GM19395 (cell line): ENCODE measurements at regions not wholly inside any gene's neighbourhood (a gene's known extent, or its start where the extent isn't known, plus 50 kb on each side); places are given as distances from the start of the nearest gene placed in this dataset.
A peak's percentile ranks its signal among the peaks of the same experiment; 100 is the strongest.

Source experiments
- ATAC-seq: cut with Tn5 transposase; IDR thresholded peaks from one replicate; pipeline ENCODE4 v1.9.1; 2021; ENCODE audit warnings: mild to moderate bottlenecking, moderate library complexity; ENCODE audit not compliant: unreplicated experiment

- no peak for ATAC-seq
Measured at GRCh38 chr9:105912157-105912862, 218.0 kb downstream of the TMEM38B start.

GRCh38 chr9:105912863-105913516 is 218.6 kb downstream of the TMEM38B start:
- no peak for ATAC-seq

GRCh38 chr9:105921057-105921726 is 226.9 kb downstream of the TMEM38B start:
- ATAC-seq = no peak

DNA sequence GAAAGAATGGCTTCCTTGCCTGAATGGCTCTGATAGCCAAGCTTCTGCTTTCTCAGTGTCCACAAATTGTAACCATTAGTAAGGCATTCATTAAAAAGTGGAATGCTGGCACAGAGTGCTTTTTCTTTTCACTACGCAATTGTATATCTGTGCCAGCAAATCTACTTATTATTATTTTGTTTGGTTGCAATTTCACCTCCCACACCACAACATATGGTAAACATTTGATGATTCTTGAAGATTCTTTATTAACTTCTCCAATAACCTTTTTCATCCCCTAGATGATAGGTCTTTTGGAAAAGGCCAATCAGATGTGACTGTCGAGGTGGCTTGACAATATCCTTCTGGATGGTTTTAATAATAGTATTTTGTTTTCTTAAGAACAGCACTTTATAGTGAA is 234.1 kb downstream of the TMEM38B start:
- no peak for ATAC-seq

GRCh38 chr9:105930011-105930627 is 235.8 kb downstream of the TMEM38B start:
- no peak for ATAC-seq

DNA sequence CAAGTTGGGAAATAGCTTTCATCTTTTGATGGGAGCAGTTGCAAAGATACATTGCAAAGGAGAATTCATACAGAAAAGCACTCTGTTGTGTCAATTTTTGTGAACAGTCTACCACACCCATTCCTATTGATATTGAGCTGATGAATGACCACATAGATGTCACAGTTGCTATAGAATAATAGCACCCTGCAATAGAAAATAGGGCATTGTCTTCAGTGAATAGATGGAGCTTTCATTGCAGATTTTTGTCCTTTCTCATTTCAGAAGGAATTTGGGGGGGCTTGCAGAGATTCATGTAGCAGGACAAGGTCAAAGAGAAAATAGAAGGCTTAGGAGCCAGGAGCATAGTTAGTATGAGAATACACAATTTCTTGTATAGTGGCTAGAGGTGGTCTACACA is 237.9 kb downstream of the TMEM38B start:
- no peak for ATAC-seq

DNA sequence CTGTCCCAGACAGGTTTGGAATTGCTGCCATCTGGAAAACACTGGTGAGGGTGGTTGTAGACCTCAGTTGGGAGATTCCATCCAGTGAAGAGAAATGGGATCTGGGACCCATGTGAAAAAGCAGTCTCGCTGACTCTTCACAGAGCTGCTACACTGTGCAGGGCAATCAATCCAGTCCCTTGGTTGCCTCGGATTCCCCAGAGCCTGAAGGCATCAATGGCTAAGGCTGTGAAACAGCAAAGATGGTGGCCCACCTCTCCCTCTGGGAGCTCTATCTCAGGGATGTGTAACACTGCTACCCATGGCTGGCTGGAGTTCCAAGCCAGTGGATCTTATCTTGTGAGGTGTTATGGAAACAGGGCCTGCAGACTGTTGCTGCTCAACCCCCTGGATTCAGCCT is 256.1 kb downstream of the TMEM38B start:
- no peak for ATAC-seq

GRCh38 chr9:105950894-105951293 is 256.6 kb downstream of the TMEM38B start:
- ATAC-seq = no peak

DNA sequence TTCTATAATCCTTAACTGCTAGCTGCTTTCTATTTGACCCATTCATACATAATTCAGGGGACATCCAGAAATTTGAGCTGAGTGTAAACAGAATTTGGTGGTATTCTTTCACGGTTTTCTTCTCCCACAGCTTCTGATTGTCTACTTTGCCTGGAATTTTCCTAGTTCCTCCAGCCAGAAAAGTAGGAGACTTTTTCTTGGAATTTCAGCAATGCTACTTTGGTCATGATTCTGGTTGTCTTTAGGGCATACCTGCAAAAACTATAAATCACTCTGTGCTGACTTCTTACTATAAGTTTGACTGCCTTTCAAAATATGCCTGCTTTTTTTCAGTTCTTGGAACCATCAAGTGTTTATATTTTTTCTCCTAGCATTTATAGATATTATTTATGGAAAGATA is 260.2 kb downstream of the TMEM38B start:
- no peak for ATAC-seq

DNA sequence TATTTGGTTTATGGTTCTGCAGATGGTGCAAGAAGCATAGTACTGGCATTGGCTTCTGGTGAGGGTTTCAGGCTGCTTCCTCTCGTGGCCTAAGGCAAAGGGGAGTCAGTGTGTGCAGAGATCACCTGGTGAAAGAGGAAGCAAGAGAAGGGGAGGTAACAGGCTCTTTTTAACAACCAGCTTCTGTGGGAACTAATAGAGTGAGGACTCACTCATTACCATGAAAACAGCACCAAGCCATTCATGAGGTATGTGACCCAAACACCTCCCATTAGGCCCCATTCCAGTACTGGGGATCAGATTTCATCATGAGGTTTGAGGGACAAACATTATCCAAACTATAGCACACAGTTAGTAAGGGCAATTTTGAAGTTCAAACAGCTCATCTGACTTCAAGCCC is 263.5 kb downstream of the TMEM38B start:
- ATAC-seq = peak; percentile 67

- ATAC-seq = no peak
Measured at GRCh38 chr9:105958587-105958986, 264.2 kb downstream of the TMEM38B start.

- no peak for ATAC-seq
Measured at GRCh38 chr9:105959531-105959930, 265.2 kb downstream of the TMEM38B start.

- ATAC-seq = no peak
Measured at GRCh38 chr9:105963343-105964099, 269.2 kb downstream of the TMEM38B start.

GRCh38 chr9:105964156-105964555 is 269.8 kb downstream of the TMEM38B start:
- no peak for ATAC-seq

DNA sequence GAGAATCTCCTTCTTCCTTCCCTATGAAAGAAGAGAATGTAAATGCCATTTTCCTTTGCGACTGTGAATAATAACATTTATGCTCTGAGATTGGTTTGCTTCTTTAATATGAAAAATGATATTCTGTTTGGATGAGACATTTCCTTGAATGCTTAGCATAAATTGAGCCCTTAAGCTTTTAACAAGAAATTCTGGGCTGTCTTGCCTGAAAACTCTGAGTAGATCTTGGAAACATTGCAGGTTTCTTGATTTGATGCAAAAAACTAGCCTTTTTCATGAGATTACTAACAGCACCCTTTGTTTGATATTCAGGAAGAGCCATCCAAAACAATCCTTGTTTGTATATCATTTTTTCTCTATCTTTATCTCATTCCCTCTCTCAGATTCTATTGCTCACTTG is 272.5 kb downstream of the TMEM38B start:
- ATAC-seq = no peak

- no peak for ATAC-seq
Measured at GRCh38 chr9:105967248-105967647, 272.9 kb downstream of the TMEM38B start.

DNA sequence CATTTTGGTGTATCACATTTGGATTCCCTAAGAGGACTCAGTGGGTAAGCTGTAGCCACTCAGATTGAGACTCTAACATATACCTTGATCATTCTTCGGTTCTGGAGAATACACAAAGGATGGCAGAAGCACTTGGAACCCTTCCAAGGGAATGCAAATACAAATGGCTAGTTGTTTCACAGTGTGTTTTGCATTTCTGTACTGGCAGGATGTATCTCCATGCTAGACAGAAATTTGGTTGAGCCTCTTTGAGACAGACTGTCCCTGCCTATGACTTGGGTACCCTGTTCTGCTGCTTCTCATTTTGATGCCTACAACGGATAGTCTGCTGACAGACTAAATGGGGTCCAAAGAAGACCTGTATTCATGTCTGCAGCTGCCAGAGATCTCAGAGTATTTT is 273.5 kb downstream of the TMEM38B start:
- no peak for ATAC-seq

DNA sequence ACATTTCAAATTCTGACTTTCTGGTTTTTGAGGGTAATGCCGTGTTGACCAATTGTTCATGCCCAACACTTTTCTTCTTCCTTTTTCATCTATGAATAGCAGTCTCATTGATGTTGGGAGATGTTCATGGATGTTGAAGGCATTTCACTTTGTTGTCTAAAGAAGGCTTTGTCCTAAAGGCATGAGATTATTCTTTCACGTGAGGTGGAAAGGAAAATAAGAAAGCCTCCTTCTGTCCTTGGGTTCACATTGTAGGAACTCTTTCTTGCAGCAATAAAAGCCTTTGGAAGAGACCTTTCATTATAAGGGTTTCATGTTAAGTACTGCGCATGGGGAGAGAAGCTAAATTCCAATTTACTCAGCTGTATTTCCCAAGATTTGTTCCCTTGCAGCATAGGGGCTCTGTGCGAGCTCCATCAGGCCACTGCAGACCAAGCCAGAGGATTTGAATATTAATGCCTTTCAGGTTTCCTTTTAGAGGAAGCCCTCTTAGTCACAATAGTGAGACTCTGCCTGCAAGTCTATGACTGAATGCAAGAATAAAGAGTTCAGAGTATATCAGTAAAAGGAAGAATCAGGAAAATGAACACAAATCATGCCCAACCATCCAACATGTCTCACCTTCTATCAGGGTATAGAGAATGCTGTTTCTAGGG is 274.6 kb downstream of the TMEM38B start:
- ATAC-seq = no peak

GRCh38 chr9:105969636-105970035 is 275.3 kb downstream of the TMEM38B start:
- no peak for ATAC-seq

- no peak for ATAC-seq
Measured at GRCh38 chr9:105971986-105972385, 277.6 kb downstream of the TMEM38B start.
